Rectal smooth muscle tissue (tissue), 1 donor: ENCODE measurements at regions not wholly inside any gene's neighbourhood (a gene's known extent, or its start where the extent isn't known, plus 50 kb on each side); places are given as distances from the start of the nearest gene placed in this dataset.

ENCODE experiments used
- H3K27ac ChIP-seq: one replicate; pipeline ENCODE4 v1.7.0; 2013; ENCODE audit warnings: low read depth, low read length, inconsistent platforms
- H3K27me3 ChIP-seq: one replicate; pipeline ENCODE4 v1.7.0; 2013; ENCODE audit warnings: low read length; ENCODE audit not compliant: control insufficient read depth, insufficient read depth
- H3K36me3 ChIP-seq: one replicate; pipeline ENCODE4 v1.7.0; 2013; ENCODE audit warnings: low read length; ENCODE audit not compliant: control insufficient read depth, insufficient read depth
- H3K4me1 ChIP-seq: one replicate; pipeline ENCODE4 v1.7.0; 2013; ENCODE audit warnings: low read length; ENCODE audit not compliant: control insufficient read depth, insufficient read depth
- H3K4me3 ChIP-seq: one replicate; pipeline ENCODE4 v1.7.0; 2013; ENCODE audit warnings: low read length
- H3K9ac ChIP-seq: one replicate; pipeline ENCODE4 v1.7.0; 2013; ENCODE audit warnings: low read length

- Histone ChIP-seq H3K4me3 (no peak overlapping the region), H3K36me3 (no peaks in the 10 kb centered on the region), H3K27ac (no peak overlapping the region), H3K4me1 (no peaks in the 10 kb centered on the region), H3K27me3 (no peaks in the 10 kb centered on the region), H3K9ac (no peak overlapping the region)
Observed at GRCh38 chr15:62788224-62788623, 254.3 kb upstream of the TPM1 start.

GRCh38 chr15:62790546-62790945 is 252.0 kb upstream of the TPM1 start:
- no peak overlapping the region for H3K4me3 ChIP-seq
- H3K27ac ChIP-seq = no peak overlapping the region
- no peaks in the 10 kb centered on the region for H3K4me1 ChIP-seq
- H3K9ac ChIP-seq = no peak overlapping the region
- no peaks in the 10 kb centered on the region for H3K36me3 ChIP-seq
- no peaks in the 10 kb centered on the region for H3K27me3 ChIP-seq

GRCh38 chr15:62791694-62792093 is 250.9 kb upstream of the TPM1 start:
- H3K4me3 ChIP-seq = no peak overlapping the region
- H3K27me3 ChIP-seq = no peaks in the 10 kb centered on the region
- H3K27ac ChIP-seq = no peak overlapping the region
- H3K36me3 ChIP-seq = no peaks in the 10 kb centered on the region
- no peaks in the 10 kb centered on the region for H3K4me1 ChIP-seq
- H3K9ac ChIP-seq = no peak overlapping the region

GRCh38 chr15:62792986-62793751 is 249.4 kb upstream of the TPM1 start:
- H3K36me3 ChIP-seq = peaks cover 3% of the 10 kb centered on the region
- no peaks in the 10 kb centered on the region for H3K27me3 ChIP-seq
- H3K4me3 ChIP-seq = no peak overlapping the region
- H3K27ac ChIP-seq = no peak overlapping the region
- H3K9ac ChIP-seq = no peak overlapping the region
- H3K4me1 ChIP-seq = no peaks in the 10 kb centered on the region

GRCh38 chr15:62793752-62794144 is 248.8 kb upstream of the TPM1 start:
- Histone ChIP-seq H3K4me3 (no peak overlapping the region), H3K4me1 (no peaks in the 10 kb centered on the region), H3K36me3 (peaks cover 3% of the 10 kb centered on the region), H3K27ac (no peak overlapping the region), H3K27me3 (no peaks in the 10 kb centered on the region), H3K9ac (no peak overlapping the region)

GRCh38 chr15:62795171-62795570 is 247.4 kb upstream of the TPM1 start:
- Histone ChIP-seq H3K4me1 (no peaks in the 10 kb centered on the region), H3K27me3 (no peaks in the 10 kb centered on the region), H3K4me3 (no peak overlapping the region), H3K9ac (no peak overlapping the region), H3K36me3 (peaks cover 9% of the 10 kb centered on the region), H3K27ac (no peak overlapping the region)

- no peaks in the 10 kb centered on the region for H3K27me3 ChIP-seq
- no peak overlapping the region for H3K9ac ChIP-seq
- no peak overlapping the region for H3K4me3 ChIP-seq
- no peaks in the 10 kb centered on the region for H3K4me1 ChIP-seq
- H3K27ac ChIP-seq = no peak overlapping the region
- H3K36me3 ChIP-seq = peaks cover 13% of the 10 kb centered on the region
Observed at GRCh38 chr15:62795700-62796695, 246.5 kb upstream of the TPM1 start.

GRCh38 chr15:62797171-62797570 is 245.4 kb upstream of the TPM1 start:
- Histone ChIP-seq H3K36me3 (peaks cover 13% of the 10 kb centered on the region), H3K27ac (no peak overlapping the region), H3K4me1 (no peaks in the 10 kb centered on the region), H3K27me3 (no peaks in the 10 kb centered on the region), H3K4me3 (no peak overlapping the region), H3K9ac (no peak overlapping the region)

GRCh38 chr15:62798536-62798935 is 244.0 kb upstream of the TPM1 start:
- Histone ChIP-seq H3K27ac (no peak overlapping the region), H3K9ac (no peak overlapping the region), H3K27me3 (no peaks in the 10 kb centered on the region), H3K4me3 (no peak overlapping the region), H3K36me3 (peaks cover 13% of the 10 kb centered on the region), H3K4me1 (no peaks in the 10 kb centered on the region)

GRCh38 chr15:62799037-62799436 is 243.5 kb upstream of the TPM1 start:
- H3K27ac ChIP-seq = no peak overlapping the region
- no peak overlapping the region for H3K4me3 ChIP-seq
- H3K4me1 ChIP-seq = no peaks in the 10 kb centered on the region
- no peak overlapping the region for H3K9ac ChIP-seq
- H3K27me3 ChIP-seq = no peaks in the 10 kb centered on the region
- H3K36me3 ChIP-seq = peaks cover 13% of the 10 kb centered on the region

GRCh38 chr15:62799919-62800318 is 242.6 kb upstream of the TPM1 start:
- no peak overlapping the region for H3K27ac ChIP-seq
- H3K9ac ChIP-seq = no peak overlapping the region
- peaks cover 13% of the 10 kb centered on the region for H3K36me3 ChIP-seq
- H3K4me3 ChIP-seq = no peak overlapping the region
- H3K27me3 ChIP-seq = no peaks in the 10 kb centered on the region
- H3K4me1 ChIP-seq = no peaks in the 10 kb centered on the region

GRCh38 chr15:62802612-62803011 is 239.9 kb upstream of the TPM1 start:
- Histone ChIP-seq H3K9ac (no peak overlapping the region), H3K36me3 (peaks cover 19% of the 10 kb centered on the region)

More at GRCh38 chr15:62802612-62803011, 239.9 kb upstream of the TPM1 start:
- Histone ChIP-seq H3K4me3 (no peak overlapping the region), H3K27me3 (no peaks in the 10 kb centered on the region), H3K27ac (no peak overlapping the region), H3K4me1 (no peaks in the 10 kb centered on the region)
